Naive thymus-derived CD8-positive, alpha-beta T cell (primary cell): ENCODE measurements at regions not wholly inside any gene's neighbourhood (a gene's known extent, or its start where the extent isn't known, plus 50 kb on each side); places are given as distances from the start of the nearest gene placed in this dataset.

Experiments used
- ATAC-seq, 2 donors: fragments of 150-1000 bp; cut with Tn5 transposase in 1 of 2; sonication (Bioruptor Pico), chemical (Tn5 transposase) in 1 of 2; 1 replicate in 1 of 2; 2 replicates in 1 of 2; pipeline ENCODE4 v1.10.0; 2021; ENCODE audit warnings: mild to moderate bottlenecking in 2 of 2, moderate library complexity in 2 of 2
- POLR2A ChIA-PET: fragments of 350-600 bp; sonication (Branson Sonifier 250); formaldehyde crosslinking; loops from one replicate; lab custom pipeline; 2021; ENCODE audit warnings: antibody characterized with exemption; lab: Charles Lee
- DNase-seq, 10 donors: peaks; one replicate each; pipeline versions ENCODE4 v3.0.0 to v3.0.0-alpha.2; 2020 to 2022
- H3K27ac Mint-ChIP-seq, 10 donors: one replicate each; pipeline ENCODE4 v1.8.0; 2020 to 2022; ENCODE audit warnings: mild to moderate bottlenecking in 10 of 10, mixed read lengths in 10 of 10, moderate library complexity in 4 of 10, inconsistent platforms in 1 of 10
- H3K27me3 Mint-ChIP-seq, 5 donors: one replicate each; pipeline ENCODE4 v1.8.0; 2021 to 2022; ENCODE audit warnings: mixed read lengths in 5 of 5
- H3K36me3 Mint-ChIP-seq, 3 donors: one replicate each; pipeline ENCODE4 v1.8.0; 2020 to 2022; ENCODE audit warnings: mixed read lengths in 3 of 3, mild to moderate bottlenecking in 2 of 3, inconsistent platforms in 1 of 3
- H3K4me1 Mint-ChIP-seq, 4 donors: one replicate each; pipeline ENCODE4 v1.8.0; 2021 to 2022; ENCODE audit warnings: mixed read lengths in 4 of 4
- H3K4me3 Mint-ChIP-seq, 10 donors: one replicate each; pipeline ENCODE4 v1.8.0; 2020 to 2022; ENCODE audit warnings: mild to moderate bottlenecking in 10 of 10, mixed read lengths in 10 of 10, moderate library complexity in 6 of 10, inconsistent platforms in 1 of 10
- H3K9me3 Mint-ChIP-seq, 9 donors: one replicate each; pipeline ENCODE4 v1.8.0; 2020 to 2022; ENCODE audit warnings: mixed read lengths in 9 of 9, mild to moderate bottlenecking in 3 of 9, inconsistent platforms in 1 of 9, moderate library complexity in 1 of 9

DNA sequence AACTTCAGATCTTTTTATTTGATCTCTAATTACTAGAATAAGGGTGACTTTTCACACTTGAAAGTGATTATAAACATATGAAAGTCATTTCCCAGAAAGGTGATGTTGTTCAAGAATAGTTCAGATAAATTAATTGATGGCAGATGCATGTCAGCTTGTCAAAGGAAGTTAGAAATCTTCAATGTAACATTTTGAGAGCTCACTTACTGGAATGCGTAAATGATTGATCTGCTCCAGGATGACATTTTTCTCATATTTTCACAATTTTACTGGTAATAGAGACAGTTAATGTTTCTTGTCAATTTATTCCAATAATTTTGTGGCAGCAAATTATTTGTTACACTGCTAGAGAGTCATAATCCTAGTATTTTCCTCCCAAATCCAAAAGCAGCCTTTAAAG, 424.2 kb downstream of the PLA2G4A start:
- Mint-ChIP-seq H3K36me3 (no peaks in the 10 kb centered on the region), H3K27me3 (no peaks in the 10 kb centered on the region), H3K4me3 (no peak overlapping the region), H3K4me1 (no peaks in the 10 kb centered on the region), H3K9me3 (peaks cover 0 to 6% (median 0%) of the 10 kb centered on the region in 9 donors), H3K27ac (no peak overlapping the region)
- POLR2A ChIA-PET: no interaction called here
- no peak for ATAC-seq
- no peak for DNase-seq

DNA sequence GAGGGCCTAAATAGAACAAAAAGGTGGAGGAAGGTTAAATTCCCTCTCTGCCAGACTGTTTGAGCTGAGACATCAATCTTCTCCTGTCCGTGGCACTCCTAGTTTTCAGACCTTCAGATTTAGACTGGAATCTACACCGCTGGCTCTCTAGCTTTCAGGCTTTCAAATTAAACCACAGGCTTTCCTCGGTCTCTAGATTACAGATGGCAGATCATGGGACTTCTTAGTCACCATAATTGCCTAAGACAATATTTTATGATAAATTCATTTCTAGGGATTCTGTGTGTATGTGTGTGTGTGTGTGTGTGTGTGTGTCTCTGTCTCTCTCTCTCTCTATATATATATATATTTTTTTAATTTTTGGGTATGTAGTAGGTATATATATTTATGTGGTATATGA, 428.7 kb downstream of the PLA2G4A start:
- no peaks in the 10 kb centered on the region for H3K4me1 Mint-ChIP-seq
- H3K36me3 Mint-ChIP-seq: no peaks in the 10 kb centered on the region
- H3K27ac Mint-ChIP-seq: no peak overlapping the region
- DNase-seq (no peak), ATAC-seq (no peak)
- POLR2A ChIA-PET: no interaction called here
- no peaks in the 10 kb centered on the region for H3K27me3 Mint-ChIP-seq
- peaks cover 0 to 4% (median 0%) of the 10 kb centered on the region in 9 donors for H3K9me3 Mint-ChIP-seq
- H3K4me3 Mint-ChIP-seq: no peak overlapping the region

DNA sequence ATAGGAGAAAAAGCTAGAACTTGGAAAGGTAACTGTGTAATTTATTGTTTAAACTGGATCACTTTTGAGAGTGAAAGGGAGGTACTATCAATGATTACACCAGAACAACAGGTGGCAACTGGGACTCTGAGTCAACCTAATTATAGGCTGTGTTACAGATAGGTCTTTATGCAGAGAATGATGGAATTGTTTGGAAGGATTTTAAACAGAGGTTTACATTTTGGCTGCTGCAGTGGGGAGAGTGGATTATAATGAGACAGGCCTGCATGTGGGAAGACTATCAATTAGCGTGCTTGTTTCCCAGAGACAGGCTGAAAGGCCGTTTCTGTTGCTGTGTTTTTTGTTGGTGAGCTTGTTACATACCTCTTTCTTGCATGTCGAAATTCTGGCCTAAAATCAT, 432.9 kb downstream of the PLA2G4A start:
- no peaks in the 10 kb centered on the region for H3K4me1 Mint-ChIP-seq

DNA sequence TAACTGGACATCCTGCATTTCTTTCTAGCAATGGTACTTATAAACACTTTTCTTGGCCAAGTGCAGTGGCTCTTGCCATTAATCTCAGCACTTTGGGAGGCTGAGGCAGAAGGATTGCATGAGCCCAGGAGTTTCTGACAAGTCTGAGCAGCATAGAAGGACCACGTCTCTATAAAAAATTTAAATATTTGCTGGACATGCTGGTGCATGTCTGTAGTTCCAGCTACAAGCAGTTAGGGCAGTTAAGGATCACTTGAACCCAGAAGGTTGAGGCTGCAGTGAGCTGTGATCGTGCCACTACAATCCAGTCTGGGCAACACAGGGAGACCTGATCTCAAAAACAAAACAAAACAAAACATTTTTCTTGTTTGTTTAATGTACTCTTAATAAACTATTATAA, 434.0 kb downstream of the PLA2G4A start:
- Mint-ChIP-seq H3K36me3 (no peaks in the 10 kb centered on the region), H3K4me1 (no peaks in the 10 kb centered on the region), H3K4me3 (no peak overlapping the region), H3K27ac (no peak overlapping the region), H3K9me3 (no peaks in the 10 kb centered on the region), H3K27me3 (no peaks in the 10 kb centered on the region)
- DNase-seq (no peak), ATAC-seq (no peak)
- POLR2A ChIA-PET: no interaction called here

More for the DNA sequence above, 432.9 kb downstream of the PLA2G4A start:
- Mint-ChIP-seq H3K9me3 (no peaks in the 10 kb centered on the region), H3K36me3 (no peaks in the 10 kb centered on the region), H3K4me3 (no peak overlapping the region), H3K27ac (no peak overlapping the region), H3K27me3 (no peaks in the 10 kb centered on the region)
- POLR2A ChIA-PET: no interaction called here
- no peak for ATAC-seq
- no peak for DNase-seq

DNA sequence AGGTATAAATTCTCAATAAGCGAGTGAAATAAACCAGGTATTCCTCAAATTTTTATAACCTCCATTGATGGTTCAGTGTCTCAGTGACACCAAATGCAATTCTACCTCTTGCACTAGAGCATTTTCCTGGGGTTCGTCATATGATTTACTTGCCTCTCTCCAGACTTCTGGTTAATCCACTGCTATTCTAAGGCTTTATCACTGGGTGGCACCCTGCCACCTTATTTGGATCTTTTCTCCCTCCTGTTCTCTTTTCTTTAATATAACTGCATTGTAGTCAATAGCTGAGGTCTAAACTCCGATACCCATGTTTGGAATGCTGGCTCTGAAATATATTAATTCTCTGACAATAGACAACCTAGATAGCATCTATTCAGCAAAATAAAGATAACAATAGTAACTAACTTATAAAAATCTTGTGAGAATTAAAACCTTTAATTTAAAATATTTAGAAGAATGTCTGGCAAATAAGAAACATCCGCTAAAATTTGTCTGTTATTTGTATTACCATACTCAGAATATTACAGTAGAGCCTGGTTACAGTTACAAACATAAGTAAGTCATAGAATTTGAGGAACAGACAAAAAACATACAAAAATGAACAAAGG, 436.4 kb downstream of the PLA2G4A start:
- Mint-ChIP-seq H3K4me3 (no peak overlapping the region), H3K9me3 (no peaks in the 10 kb centered on the region), H3K4me1 (no peaks in the 10 kb centered on the region), H3K27me3 (no peaks in the 10 kb centered on the region), H3K27ac (no peak overlapping the region), H3K36me3 (no peaks in the 10 kb centered on the region)
- no peak for DNase-seq
- no peak for ATAC-seq
- POLR2A ChIA-PET: no interaction called here

DNA sequence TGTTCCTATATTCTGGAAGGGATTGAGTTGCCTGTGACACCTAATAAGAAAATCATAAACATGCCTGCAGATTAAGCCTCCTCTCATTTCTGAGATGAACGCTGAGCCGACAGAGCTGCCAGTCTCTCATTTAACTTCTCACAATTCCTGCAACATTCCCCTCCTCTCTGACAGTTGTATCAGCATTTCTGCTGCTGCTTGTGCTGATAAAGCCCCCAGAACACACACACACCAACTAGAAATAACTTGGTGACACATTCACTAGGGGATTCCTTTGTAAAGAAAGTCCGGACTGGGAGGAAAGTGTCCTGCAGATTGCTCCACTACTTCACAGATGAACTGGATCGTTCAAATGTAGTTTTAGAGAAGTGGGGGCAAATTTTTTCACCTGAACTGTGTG, 437.3 kb downstream of the PLA2G4A start:
- no peak overlapping the region for H3K27ac Mint-ChIP-seq
- no peak for ATAC-seq
- no peaks in the 10 kb centered on the region for H3K27me3 Mint-ChIP-seq
- POLR2A ChIA-PET: no interaction called here
- H3K9me3 Mint-ChIP-seq: no peaks in the 10 kb centered on the region
- DNase-seq: no peak
- no peak overlapping the region for H3K4me3 Mint-ChIP-seq
- no peaks in the 10 kb centered on the region for H3K36me3 Mint-ChIP-seq
- no peaks in the 10 kb centered on the region for H3K4me1 Mint-ChIP-seq

DNA sequence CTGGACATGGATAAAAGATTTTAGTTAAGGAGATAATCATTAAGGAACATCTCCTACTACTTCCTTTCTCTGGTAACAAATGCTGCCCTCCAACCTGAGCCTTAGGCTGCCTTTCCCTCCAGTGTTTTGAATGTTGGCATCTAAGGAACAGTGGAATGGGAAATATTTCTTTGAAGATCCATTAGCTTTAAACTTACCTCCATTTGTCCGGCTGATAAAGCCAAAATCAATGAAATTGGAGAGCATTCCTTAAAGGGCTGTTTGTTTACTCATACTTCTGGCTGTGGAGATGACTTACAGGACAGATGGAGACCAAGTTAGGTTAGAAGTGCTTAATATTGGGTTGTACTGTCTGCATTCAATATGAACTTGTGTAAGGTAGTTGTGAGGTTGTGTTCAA, 439.1 kb downstream of the PLA2G4A start:
- no peaks in the 10 kb centered on the region for H3K36me3 Mint-ChIP-seq
- H3K9me3 Mint-ChIP-seq: no peaks in the 10 kb centered on the region
- no peaks in the 10 kb centered on the region for H3K27me3 Mint-ChIP-seq
- no peak overlapping the region for H3K4me3 Mint-ChIP-seq
- ATAC-seq (no peak), DNase-seq (no peak)
- no peaks in the 10 kb centered on the region for H3K4me1 Mint-ChIP-seq
- H3K27ac Mint-ChIP-seq: no peak overlapping the region
- POLR2A ChIA-PET: no interaction called here

DNA sequence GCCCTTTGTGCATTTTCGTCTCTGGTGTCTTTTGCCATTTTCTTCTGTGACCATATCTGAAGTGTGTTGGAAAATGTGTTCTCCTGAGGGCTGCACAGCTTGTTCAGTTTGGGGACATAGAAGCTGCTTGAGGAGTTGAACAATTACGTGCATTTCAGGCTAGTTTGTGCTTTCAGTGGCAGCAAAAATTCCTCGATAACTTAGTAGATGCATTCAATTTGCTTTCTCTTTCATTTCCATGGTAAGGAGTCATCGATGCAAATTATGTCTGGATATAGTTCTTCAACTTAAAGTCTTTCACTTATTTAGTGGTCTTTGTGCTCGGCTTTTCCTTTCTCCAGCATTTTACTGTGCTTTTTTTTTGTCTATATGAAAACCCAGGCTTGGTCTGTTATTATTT, 441.5 kb downstream of the PLA2G4A start:
- peaks cover 0 to 6% (median 3%) of the 10 kb centered on the region in 4 donors for H3K4me1 Mint-ChIP-seq
- H3K9me3 Mint-ChIP-seq: peaks cover 0 to 6% (median 0%) of the 10 kb centered on the region in 9 donors
- no peak overlapping the region for H3K4me3 Mint-ChIP-seq
- ATAC-seq (no peak), DNase-seq (no peak)
- no peaks in the 10 kb centered on the region for H3K27me3 Mint-ChIP-seq
- H3K27ac Mint-ChIP-seq: no peak overlapping the region
- POLR2A ChIA-PET: no interaction called here
- H3K36me3 Mint-ChIP-seq: no peaks in the 10 kb centered on the region

DNA sequence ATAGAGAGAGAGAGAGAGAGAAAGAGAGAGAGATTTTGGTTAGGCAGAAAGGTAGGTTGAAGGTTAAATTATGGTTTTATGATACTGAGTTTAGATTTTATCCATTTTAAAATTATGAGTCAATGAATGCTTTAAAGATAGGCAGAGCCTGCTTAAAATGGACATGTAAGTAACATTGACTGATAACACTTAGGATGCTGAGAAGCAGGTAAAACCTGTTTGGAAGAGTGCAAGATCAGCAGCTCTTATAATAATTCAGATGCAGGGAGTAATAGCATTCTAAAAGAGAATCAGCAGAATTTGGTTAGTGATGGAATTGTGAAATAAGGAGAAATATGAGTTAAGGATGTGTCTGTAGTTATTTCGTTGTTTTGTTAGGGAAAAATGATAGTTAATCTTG, 446.6 kb downstream of the PLA2G4A start:
- POLR2A ChIA-PET: no interaction called here
- H3K27ac Mint-ChIP-seq: no peak overlapping the region
- no peak for DNase-seq
- H3K27me3 Mint-ChIP-seq: no peaks in the 10 kb centered on the region
- ATAC-seq: no peak
- H3K4me1 Mint-ChIP-seq: peaks cover 0 to 7% (median 4%) of the 10 kb centered on the region in 4 donors
- peaks cover 0 to 10% (median 0%) of the 10 kb centered on the region in 9 donors for H3K9me3 Mint-ChIP-seq
- H3K4me3 Mint-ChIP-seq: no peak overlapping the region
- no peaks in the 10 kb centered on the region for H3K36me3 Mint-ChIP-seq

DNA sequence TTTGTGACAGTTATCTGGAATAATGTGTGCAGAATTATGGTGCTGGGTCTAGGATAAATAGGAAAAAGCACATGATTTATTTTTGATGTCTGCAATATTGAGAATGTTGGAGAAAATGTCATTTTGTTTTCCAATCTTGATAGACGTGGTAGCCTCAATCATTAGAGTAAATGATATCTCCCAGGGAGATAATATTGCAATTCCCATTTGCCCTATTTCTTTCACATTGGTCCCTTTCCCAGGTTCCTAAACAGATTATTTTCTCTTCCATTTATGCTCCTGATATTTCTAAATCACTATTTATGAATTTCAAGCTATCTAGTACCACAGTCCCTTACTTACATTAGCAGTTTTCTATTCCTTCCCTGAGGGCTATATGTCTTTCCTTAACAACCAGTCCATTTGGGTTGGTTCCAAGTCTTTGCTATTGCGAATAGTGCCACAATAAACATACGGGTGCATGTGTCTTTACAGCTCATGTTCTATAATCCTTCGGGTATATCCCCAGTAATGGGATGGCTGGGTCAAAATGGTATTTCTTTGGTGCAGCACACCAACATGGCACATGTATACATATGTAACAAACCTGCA, 447.3 kb downstream of the PLA2G4A start:
- Mint-ChIP-seq H3K4me3 (no peak overlapping the region), H3K9me3 (peaks cover 0 to 10% (median 0%) of the 10 kb centered on the region in 9 donors), H3K27me3 (no peaks in the 10 kb centered on the region), H3K27ac (no peak overlapping the region), H3K4me1 (peaks cover 0 to 7% (median 4%) of the 10 kb centered on the region in 4 donors), H3K36me3 (no peaks in the 10 kb centered on the region)
- POLR2A ChIA-PET: no interaction called here
- DNase-seq (no peak), ATAC-seq (no peak)

DNA sequence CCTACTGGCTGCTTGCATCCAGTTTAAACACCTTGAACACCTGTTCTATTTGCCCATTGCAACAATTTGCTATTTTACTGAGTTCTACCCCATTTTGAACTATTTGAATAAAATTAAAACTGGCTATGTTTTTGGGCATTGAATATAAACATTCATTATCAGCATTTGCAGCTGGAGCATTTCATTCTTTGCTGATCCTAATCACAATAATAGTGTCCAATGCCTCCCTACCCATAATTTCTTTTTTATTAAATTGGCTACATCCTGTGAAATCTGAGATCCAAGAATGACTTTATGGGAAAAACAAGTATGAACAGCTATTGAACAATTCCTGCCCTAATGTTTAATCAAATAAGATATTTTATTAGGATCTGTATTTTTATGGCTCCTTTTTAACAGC, 447.9 kb downstream of the PLA2G4A start:
- Mint-ChIP-seq H3K4me3 (no peak overlapping the region), H3K9me3 (peaks cover 0 to 10% (median 0%) of the 10 kb centered on the region in 9 donors), H3K36me3 (no peaks in the 10 kb centered on the region), H3K27ac (no peak overlapping the region), H3K4me1 (peaks cover 0 to 7% (median 4%) of the 10 kb centered on the region in 4 donors), H3K27me3 (no peaks in the 10 kb centered on the region)
- ATAC-seq (no peak), DNase-seq (no peak)
- POLR2A ChIA-PET: no interaction called here

DNA sequence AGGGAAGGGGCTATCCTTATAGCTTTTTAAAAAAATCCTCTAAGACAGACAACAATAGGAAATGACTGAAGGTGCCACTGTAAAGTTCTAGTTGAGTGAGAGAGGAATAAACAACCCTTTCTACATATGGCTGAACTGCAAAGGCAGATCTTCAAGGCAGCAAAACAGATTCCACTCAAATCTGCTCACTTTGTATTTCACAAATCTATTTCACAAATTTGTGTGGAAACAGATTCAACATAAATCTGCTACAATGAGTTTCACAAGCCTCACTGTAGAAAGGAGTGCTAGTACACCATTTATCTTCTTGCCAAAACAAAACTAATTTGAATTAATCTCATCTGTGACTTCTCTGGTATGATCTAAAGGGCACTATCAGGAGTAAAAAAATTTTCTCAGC, 451.3 kb downstream of the PLA2G4A start:
- H3K36me3 Mint-ChIP-seq: no peaks in the 10 kb centered on the region
- no peaks in the 10 kb centered on the region for H3K27me3 Mint-ChIP-seq
- DNase-seq: no peak
- H3K27ac Mint-ChIP-seq: no peak overlapping the region
- POLR2A ChIA-PET: no interaction called here
- peaks cover 0 to 6% (median 0%) of the 10 kb centered on the region in 9 donors for H3K9me3 Mint-ChIP-seq
- no peak for ATAC-seq
- no peak overlapping the region for H3K4me3 Mint-ChIP-seq
- H3K4me1 Mint-ChIP-seq: peaks cover 0 to 3% (median 2%) of the 10 kb centered on the region in 4 donors

DNA sequence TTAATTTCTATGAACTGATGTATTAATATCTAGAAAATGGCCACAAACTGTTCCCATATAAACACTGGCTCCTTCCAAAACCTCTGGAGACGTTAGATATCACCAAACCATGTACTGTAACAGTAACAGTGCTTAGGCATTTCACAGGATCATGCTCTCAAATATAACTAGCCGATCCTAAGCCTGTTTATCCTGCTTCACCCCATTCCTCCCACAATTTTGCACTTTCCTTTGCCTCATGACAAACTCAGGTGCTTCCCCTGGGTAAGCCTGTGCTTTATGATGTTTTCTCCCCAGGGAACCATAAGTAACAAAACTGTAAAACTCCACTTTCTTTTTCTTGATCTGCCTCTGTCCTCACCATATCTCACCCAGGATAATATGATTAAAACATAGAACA, 452.3 kb downstream of the PLA2G4A start:
- H3K27ac Mint-ChIP-seq: no peak overlapping the region
- POLR2A ChIA-PET: no interaction called here
- ATAC-seq: no peak
- no peaks in the 10 kb centered on the region for H3K4me1 Mint-ChIP-seq
- peaks cover 0 to 3% (median 0%) of the 10 kb centered on the region in 9 donors for H3K9me3 Mint-ChIP-seq
- no peaks in the 10 kb centered on the region for H3K27me3 Mint-ChIP-seq
- no peaks in the 10 kb centered on the region for H3K36me3 Mint-ChIP-seq
- no peak for DNase-seq
- no peak overlapping the region for H3K4me3 Mint-ChIP-seq

DNA sequence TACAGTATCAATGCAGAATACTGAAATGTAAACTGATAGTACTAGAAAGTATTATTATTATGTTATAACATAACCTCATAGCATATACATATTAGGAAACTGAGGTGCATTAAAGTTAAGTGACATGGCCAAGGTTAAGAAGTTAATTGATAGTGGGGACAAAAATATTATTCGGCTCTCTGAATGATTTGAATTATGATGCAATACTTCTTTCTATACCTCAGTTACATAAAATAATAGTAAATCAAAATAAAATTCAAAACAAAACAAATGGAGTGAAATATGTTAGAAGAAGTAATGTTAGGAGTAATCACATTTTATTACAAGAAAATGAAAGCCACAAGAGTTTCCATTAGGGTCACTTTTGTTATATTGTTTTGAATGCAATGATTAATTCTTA, 455.2 kb downstream of the PLA2G4A start:
- Mint-ChIP-seq H3K4me3 (no peak overlapping the region), H3K27me3 (no peaks in the 10 kb centered on the region), H3K9me3 (peaks cover 0 to 16% (median 3%) of the 10 kb centered on the region in 9 donors), H3K36me3 (peaks cover 0 to 4% (median 0%) of the 10 kb centered on the region in 3 donors), H3K27ac (no peak overlapping the region), H3K4me1 (no peaks in the 10 kb centered on the region)
- ATAC-seq: no peak
- DNase-seq: no peak
- POLR2A ChIA-PET: no interaction called here
